ENCODE measurements at regions not wholly inside any gene's neighbourhood (a gene's known extent, or its start where the extent isn't known, plus 50 kb on each side); places are given as distances from the start of the nearest gene placed in this dataset.

- TF ChIP-seq, protein P1, sequence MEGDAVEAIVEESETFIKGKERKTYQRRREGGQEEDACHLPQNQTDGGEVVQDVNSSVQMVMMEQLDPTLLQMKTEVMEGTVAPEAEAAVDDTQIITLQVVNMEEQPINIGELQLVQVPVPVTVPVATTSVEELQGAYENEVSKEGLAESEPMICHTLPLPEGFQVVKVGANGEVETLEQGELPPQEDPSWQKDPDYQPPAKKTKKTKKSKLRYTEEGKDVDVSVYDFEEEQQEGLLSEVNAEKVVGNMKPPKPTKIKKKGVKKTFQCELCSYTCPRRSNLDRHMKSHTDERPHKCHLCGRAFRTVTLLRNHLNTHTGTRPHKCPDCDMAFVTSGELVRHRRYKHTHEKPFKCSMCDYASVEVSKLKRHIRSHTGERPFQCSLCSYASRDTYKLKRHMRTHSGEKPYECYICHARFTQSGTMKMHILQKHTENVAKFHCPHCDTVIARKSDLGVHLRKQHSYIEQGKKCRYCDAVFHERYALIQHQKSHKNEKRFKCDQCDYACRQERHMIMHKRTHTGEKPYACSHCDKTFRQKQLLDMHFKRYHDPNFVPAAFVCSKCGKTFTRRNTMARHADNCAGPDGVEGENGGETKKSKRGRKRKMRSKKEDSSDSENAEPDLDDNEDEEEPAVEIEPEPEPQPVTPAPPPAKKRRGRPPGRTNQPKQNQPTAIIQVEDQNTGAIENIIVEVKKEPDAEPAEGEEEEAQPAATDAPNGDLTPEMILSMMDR (IDR thresholded peaks at IDR 0.05; ENCODE audit: extremely low read depth, low read depth, low read length), result no peak
- Histone ChIP-seq H3K79me2 (ENCODE audit: insufficient read depth, low read length) (no peaks in the 10 kb centered on the region), H3K9me3 (ENCODE audit: low read depth, low read length) (no peaks in the 10 kb centered on the region), H3K4me3 (ENCODE audit: insufficient read depth, low read length) (no peak overlapping the region), H3K4me2 (ENCODE audit: insufficient read depth, low read length) (no peak overlapping the region), H4K20me1 (ENCODE audit: insufficient read depth, low read length) (no peaks in the 10 kb centered on the region), H3K27ac (ENCODE audit: low read depth, low read length) (no peak overlapping the region), H2AFZ (ENCODE audit: low read length) (no peak overlapping the region), H3K4me1 (ENCODE audit: insufficient read depth, low read length) (no peaks in the 10 kb centered on the region), H3K36me3 (ENCODE audit: insufficient read depth, low read length) (no peaks in the 10 kb centered on the region), H3K27me3 (ENCODE audit: insufficient read depth, low read length) (no peaks in the 10 kb centered on the region)
- no peak for DNase-seq (ENCODE audit: insufficient read length, low spot score, missing footprints)
Observed at GRCh38 chr7:122217125-122217524, 73.1 kb upstream of the AASS start.

GRCh38 chr7:122212754-122213153 lies 68.7 kb upstream of the AASS start:
- no peaks in the 10 kb centered on the region for H3K27me3 ChIP-seq (ENCODE audit: insufficient read depth, low read length)
- no peak overlapping the region for H2AFZ ChIP-seq (ENCODE audit: low read length)
- H3K4me3 ChIP-seq (ENCODE audit: insufficient read depth, low read length), result no peak overlapping the region
- H3K4me1 ChIP-seq (ENCODE audit: insufficient read depth, low read length), result no peaks in the 10 kb centered on the region
- H3K27ac ChIP-seq (ENCODE audit: low read depth, low read length), result no peak overlapping the region
- no peaks in the 10 kb centered on the region for H4K20me1 ChIP-seq (ENCODE audit: insufficient read depth, low read length)
- DNase-seq (ENCODE audit: insufficient read length, low spot score, missing footprints), result no peak
- no peak overlapping the region for H3K4me2 ChIP-seq (ENCODE audit: insufficient read depth, low read length)
- H3K9me3 ChIP-seq (ENCODE audit: low read depth, low read length), result no peaks in the 10 kb centered on the region
- no peaks in the 10 kb centered on the region for H3K36me3 ChIP-seq (ENCODE audit: insufficient read depth, low read length)
- H3K79me2 ChIP-seq (ENCODE audit: insufficient read depth, low read length), result no peaks in the 10 kb centered on the region
- TF ChIP-seq, protein P1 (IDR thresholded peaks at IDR 0.05; ENCODE audit: extremely low read depth, low read depth, low read length), result no peak

GRCh38 chr7:122211362-122211761 lies 67.3 kb upstream of the AASS start:
- Histone ChIP-seq H3K79me2 (ENCODE audit: insufficient read depth, low read length) (no peaks in the 10 kb centered on the region), H2AFZ (ENCODE audit: low read length) (no peak overlapping the region), H4K20me1 (ENCODE audit: insufficient read depth, low read length) (no peaks in the 10 kb centered on the region), H3K4me3 (ENCODE audit: insufficient read depth, low read length) (no peak overlapping the region), H3K4me2 (ENCODE audit: insufficient read depth, low read length) (no peak overlapping the region), H3K27me3 (ENCODE audit: insufficient read depth, low read length) (no peaks in the 10 kb centered on the region), H3K27ac (ENCODE audit: low read depth, low read length) (no peak overlapping the region), H3K9me3 (ENCODE audit: low read depth, low read length) (no peaks in the 10 kb centered on the region), H3K36me3 (ENCODE audit: insufficient read depth, low read length) (no peaks in the 10 kb centered on the region), H3K4me1 (ENCODE audit: insufficient read depth, low read length) (no peaks in the 10 kb centered on the region)
- DNase-seq (ENCODE audit: insufficient read length, low spot score, missing footprints), result no peak
- TF ChIP-seq, protein P1 (IDR thresholded peaks at IDR 0.05; ENCODE audit: extremely low read depth, low read depth, low read length), result no peak

- TF ChIP-seq, protein P1 (IDR thresholded peaks at IDR 0.05; ENCODE audit: extremely low read depth, low read depth, low read length), result no peak
Observed at GRCh38 chr7:122206985-122207384, 62.9 kb upstream of the AASS start.

More at GRCh38 chr7:122206985-122207384, 62.9 kb upstream of the AASS start:
- H2AFZ ChIP-seq (ENCODE audit: low read length), result no peak overlapping the region
- no peak for DNase-seq (ENCODE audit: insufficient read length, low spot score, missing footprints)
- no peaks in the 10 kb centered on the region for H3K36me3 ChIP-seq (ENCODE audit: insufficient read depth, low read length)
- no peaks in the 10 kb centered on the region for H3K9me3 ChIP-seq (ENCODE audit: low read depth, low read length)
- H3K4me2 ChIP-seq (ENCODE audit: insufficient read depth, low read length), result no peak overlapping the region
- H3K4me3 ChIP-seq (ENCODE audit: insufficient read depth, low read length), result no peak overlapping the region
- no peaks in the 10 kb centered on the region for H3K79me2 ChIP-seq (ENCODE audit: insufficient read depth, low read length)
- H3K27ac ChIP-seq (ENCODE audit: low read depth, low read length), result no peak overlapping the region
- H3K4me1 ChIP-seq (ENCODE audit: insufficient read depth, low read length), result no peaks in the 10 kb centered on the region
- no peaks in the 10 kb centered on the region for H4K20me1 ChIP-seq (ENCODE audit: insufficient read depth, low read length)
- H3K27me3 ChIP-seq (ENCODE audit: insufficient read depth, low read length), result no peaks in the 10 kb centered on the region

Measured in osteoblast (primary cell).